ENCODE measurements at regions not wholly inside any gene's neighbourhood (a gene's known extent, or its start where the extent isn't known, plus 50 kb on each side); places are given as distances from the start of the nearest gene placed in this dataset.

DNA sequence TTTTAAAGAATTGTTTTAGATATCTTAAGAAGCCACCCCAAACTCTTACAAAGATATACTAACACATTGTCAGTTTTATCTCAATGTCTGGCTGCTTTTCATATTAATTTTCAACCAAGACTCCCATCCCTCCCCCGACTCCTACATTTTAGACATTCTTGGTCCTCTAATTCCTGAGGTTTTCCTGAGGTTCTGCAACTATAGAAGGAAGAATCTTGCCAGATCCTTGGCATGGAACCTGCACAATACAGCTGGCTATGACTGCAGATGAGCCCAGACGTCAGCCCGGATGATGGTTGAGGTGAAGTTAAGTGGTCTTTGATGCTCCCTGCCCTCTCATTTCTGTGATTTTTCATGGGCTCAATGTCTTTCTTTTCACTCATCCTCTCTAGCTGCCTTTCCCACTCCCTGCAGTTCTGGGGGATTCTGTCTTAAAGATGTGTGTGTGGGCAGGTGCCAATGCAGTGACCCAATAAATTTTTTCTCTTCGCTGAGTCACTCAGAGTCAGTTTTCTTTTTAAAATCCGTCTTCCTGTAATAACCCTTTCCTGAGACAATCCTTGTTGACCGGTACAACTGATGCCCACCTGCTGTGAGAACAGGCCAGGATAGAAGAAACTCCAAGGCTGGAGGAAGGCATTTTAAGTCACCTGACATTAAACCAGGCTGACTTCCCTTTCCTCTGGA lies 237.8 kb upstream of the GAS1 start:
- no peak for TF ChIP-seq EP300 (IDR thresholded peaks at IDR 0.05)
- no peak for TF ChIP-seq POLR2A (IDR thresholded peaks at IDR 0.05)
- no peak for TF ChIP-seq POLR2AphosphoS5 (IDR thresholded peaks at IDR 0.05)
- TF ChIP-seq, protein P1, sequence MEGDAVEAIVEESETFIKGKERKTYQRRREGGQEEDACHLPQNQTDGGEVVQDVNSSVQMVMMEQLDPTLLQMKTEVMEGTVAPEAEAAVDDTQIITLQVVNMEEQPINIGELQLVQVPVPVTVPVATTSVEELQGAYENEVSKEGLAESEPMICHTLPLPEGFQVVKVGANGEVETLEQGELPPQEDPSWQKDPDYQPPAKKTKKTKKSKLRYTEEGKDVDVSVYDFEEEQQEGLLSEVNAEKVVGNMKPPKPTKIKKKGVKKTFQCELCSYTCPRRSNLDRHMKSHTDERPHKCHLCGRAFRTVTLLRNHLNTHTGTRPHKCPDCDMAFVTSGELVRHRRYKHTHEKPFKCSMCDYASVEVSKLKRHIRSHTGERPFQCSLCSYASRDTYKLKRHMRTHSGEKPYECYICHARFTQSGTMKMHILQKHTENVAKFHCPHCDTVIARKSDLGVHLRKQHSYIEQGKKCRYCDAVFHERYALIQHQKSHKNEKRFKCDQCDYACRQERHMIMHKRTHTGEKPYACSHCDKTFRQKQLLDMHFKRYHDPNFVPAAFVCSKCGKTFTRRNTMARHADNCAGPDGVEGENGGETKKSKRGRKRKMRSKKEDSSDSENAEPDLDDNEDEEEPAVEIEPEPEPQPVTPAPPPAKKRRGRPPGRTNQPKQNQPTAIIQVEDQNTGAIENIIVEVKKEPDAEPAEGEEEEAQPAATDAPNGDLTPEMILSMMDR (IDR thresholded peaks at IDR 0.05): no peak
- WGBS: 71% methylated on average over 6 of the region's 6 CpGs
- H3K4me3 ChIP-seq: no peak overlapping the region
- no peaks in the 10 kb centered on the region for H3K27me3 ChIP-seq
- no peak overlapping the region for H3K27ac ChIP-seq
- H3K9me3 ChIP-seq: no peaks in the 10 kb centered on the region
- peaks cover under 1% of the 10 kb centered on the region for H3K4me1 ChIP-seq
- no peaks in the 10 kb centered on the region for H3K36me3 ChIP-seq
- no peak for DNase-seq (ENCODE audit: low spot score in 2 of 2)

DNA sequence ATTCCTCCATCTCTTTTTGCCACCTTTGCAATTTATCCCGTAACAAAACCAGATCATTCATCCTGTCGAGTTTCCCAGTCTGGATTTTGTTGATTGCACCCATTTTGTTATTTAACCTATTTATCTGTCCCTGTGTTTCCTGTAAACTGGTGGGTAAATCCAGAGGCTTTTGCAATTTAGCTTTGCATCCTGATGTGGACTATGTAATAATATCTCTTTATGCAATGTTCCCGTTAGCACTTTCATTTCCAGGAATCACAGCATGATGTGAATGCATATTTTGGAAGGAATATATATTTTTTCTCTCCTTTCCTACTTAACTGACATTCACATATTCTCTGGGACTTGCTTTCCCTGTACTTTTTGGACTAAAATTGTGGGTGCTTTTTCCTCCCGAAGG lies 240.3 kb upstream of the GAS1 start:
- H3K36me3 ChIP-seq: no peaks in the 10 kb centered on the region
- no peaks in the 10 kb centered on the region for H3K27me3 ChIP-seq
- no peak overlapping the region for H3K27ac ChIP-seq
- DNase-seq (ENCODE audit: low spot score in 2 of 2): no peak
- TF ChIP-seq, protein P1 (IDR thresholded peaks at IDR 0.05): no peak
- TF ChIP-seq POLR2A (IDR thresholded peaks at IDR 0.05): no peak
- TF ChIP-seq EP300 (IDR thresholded peaks at IDR 0.05): no peak
- no peak for TF ChIP-seq POLR2AphosphoS5 (IDR thresholded peaks at IDR 0.05)
- no peaks in the 10 kb centered on the region for H3K9me3 ChIP-seq
- H3K4me3 ChIP-seq: no peak overlapping the region
- no peaks in the 10 kb centered on the region for H3K4me1 ChIP-seq
- WGBS: 78% methylated on average over 4 of the region's 4 CpGs

DNA sequence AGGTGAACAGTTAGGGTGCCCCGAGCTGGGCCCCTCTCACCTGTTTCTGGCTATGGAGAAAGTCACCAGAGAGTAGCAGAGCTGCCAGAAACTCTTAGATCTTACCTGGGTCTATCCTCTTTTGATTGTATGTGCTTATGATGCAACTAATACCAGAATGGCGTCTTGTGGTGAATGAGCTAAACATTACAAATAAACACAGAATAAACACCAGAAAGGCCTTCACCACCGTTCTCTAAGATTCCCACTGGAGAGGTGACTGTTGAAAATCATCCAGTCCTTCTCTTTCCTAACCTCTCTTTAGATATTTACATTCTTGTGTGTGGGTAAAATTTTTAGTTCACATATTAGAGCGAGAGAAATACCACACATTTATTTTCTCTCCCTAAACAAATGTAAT lies 241.7 kb upstream of the GAS1 start:
- DNase-seq (ENCODE audit: low spot score in 2 of 2): no peak
- H3K27ac ChIP-seq: no peak overlapping the region
- H3K27me3 ChIP-seq: no peaks in the 10 kb centered on the region
- no peaks in the 10 kb centered on the region for H3K36me3 ChIP-seq
- no peaks in the 10 kb centered on the region for H3K9me3 ChIP-seq
- WGBS: 85% methylated on average over 4 of the region's 4 CpGs
- TF ChIP-seq POLR2AphosphoS5 (IDR thresholded peaks at IDR 0.05) (no peak), EP300 (IDR thresholded peaks at IDR 0.05) (no peak)
- TF ChIP-seq, protein P1 (IDR thresholded peaks at IDR 0.05): no peak
- H3K4me3 ChIP-seq: no peak overlapping the region
- H3K4me1 ChIP-seq: no peaks in the 10 kb centered on the region

DNA sequence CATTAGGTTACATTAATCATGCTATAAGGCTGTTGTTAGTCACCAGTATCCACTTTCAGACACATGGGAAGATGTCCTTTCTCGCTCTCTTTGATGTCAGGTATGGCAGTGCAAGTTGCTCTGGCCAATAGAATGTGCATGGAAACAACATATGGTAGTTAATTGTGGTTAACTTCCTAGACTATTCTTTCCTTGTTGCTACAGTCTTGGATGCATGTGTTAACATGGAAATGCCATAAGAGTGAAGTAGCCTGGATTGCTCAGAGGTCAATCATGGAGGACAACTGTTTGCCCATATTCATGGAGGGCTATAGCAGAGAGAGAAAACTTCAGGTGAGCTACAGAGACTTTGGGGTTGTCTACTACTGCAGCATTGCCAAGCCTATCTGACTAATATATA lies 245.8 kb upstream of the GAS1 start:
- no peak for TF ChIP-seq EP300 (IDR thresholded peaks at IDR 0.05)
- TF ChIP-seq, protein P1 (IDR thresholded peaks at IDR 0.05): no peak
- no peak for TF ChIP-seq POLR2AphosphoS5 (IDR thresholded peaks at IDR 0.05)
- no peak for TF ChIP-seq POLR2A (IDR thresholded peaks at IDR 0.05)
- no peak overlapping the region for H3K4me3 ChIP-seq
- no peaks in the 10 kb centered on the region for H3K9me3 ChIP-seq
- H3K27ac ChIP-seq: no peak overlapping the region
- peaks cover 7% of the 10 kb centered on the region for H3K27me3 ChIP-seq
- H3K36me3 ChIP-seq: no peaks in the 10 kb centered on the region
- DNase-seq (ENCODE audit: low spot score in 2 of 2): no peak
- H3K4me1 ChIP-seq: peaks cover 17% of the 10 kb centered on the region
- 92% methylated on average over 1 of the region's 1 CpG for WGBS

DNA sequence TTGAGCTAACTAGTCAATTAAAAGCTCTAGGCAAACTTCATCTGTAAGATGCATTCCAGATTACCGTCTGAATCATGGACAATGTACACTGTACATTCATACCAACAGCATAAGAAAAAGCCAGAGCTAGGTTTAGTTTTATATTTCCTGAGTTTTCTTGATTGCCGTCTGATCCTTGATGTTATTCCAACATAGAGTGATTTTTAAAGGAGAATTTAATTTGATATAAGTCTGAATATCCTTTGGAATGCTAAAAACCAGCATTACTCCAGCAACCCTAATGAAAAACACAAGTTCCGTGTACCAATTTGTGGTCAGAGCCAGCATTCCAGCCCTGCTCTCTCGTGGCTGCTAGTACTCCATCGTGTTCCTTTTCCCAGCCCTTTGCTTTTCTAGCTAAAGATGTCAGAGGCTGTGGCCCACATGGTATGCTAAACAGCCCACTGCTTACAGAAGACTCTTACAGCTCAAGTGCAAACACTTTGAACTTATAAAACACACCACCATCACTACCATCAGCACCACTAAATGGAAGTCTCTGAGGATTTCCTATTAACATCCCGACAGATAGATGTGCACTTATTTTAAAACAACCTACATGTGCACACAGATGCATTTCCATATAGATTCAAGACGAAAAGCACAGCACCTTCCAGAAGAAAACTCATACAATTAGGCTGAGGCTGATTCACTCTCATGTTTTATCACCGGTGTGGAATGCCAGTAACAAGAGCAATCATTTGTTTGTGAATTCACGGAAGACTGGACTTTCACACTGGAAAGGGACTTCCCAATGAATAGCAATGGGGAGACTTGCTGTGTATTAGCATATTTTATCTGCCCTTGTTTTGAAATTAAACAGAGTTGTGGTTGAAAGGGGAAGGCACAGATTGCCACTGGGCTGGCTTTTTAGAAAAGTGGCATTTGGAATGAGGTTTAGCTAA lies 246.9 kb upstream of the GAS1 start:
- H3K36me3 ChIP-seq: no peaks in the 10 kb centered on the region
- peak overlapping the region; percentile 35 for H3K27ac ChIP-seq

More for the DNA sequence above, 246.9 kb upstream of the GAS1 start:
- Histone ChIP-seq H3K4me3 (no peak overlapping the region), H3K4me1 (peaks cover 25% of the 10 kb centered on the region), H3K9me3 (no peaks in the 10 kb centered on the region), H3K27me3 (peaks cover 7% of the 10 kb centered on the region)
- TF ChIP-seq, protein P1 (IDR thresholded peaks at IDR 0.05): no peak
- TF ChIP-seq POLR2A (IDR thresholded peaks at IDR 0.05): no peak
- no peak for TF ChIP-seq POLR2AphosphoS5 (IDR thresholded peaks at IDR 0.05)
- no peak for TF ChIP-seq EP300 (IDR thresholded peaks at IDR 0.05)
- DNase-seq (ENCODE audit: low spot score in 2 of 2): no peak
- 49% methylated on average over 9 of the region's 9 CpGs for WGBS

Data from suprapubic skin (tissue), 4 donors.